GM23338 (cell line): ENCODE measurements at regions not wholly inside any gene's neighbourhood (a gene's known extent, or its start where the extent isn't known, plus 50 kb on each side); places are given as distances from the start of the nearest gene placed in this dataset.
"Not testable (repeated sequence)": the region's sequence is repeated elsewhere in the genome, so short reads cannot be mapped to it uniquely, and the experiment has no call there.

Experiments used
- ATAC-seq: fragments of 200-7000 bp; cut with Tn5 transposase; 3 replicates; pipeline ENCODE4 v1.9.1; 2020
- DNase-seq: peaks from one replicate; pipeline ENCODE4 v3.0.0-alpha.2; 2015; ENCODE audit warnings: low spot score
- H2AFZ ChIP-seq: fragments of 200-600 bp; sonication (generic); 2 replicates; pipeline ENCODE4 v1.8.0; 2016; ENCODE audit warnings: antibody characterized with exemption, mild to moderate bottlenecking, moderate library complexity
- H3F3A ChIP-seq: fragments of 200-600 bp; sonication (generic); replicated peaks from 2 replicates; pipeline ENCODE4 v1.8.0; 2017; ENCODE audit warnings: antibody characterized with exemption, mixed run types, low read depth
- H3K27ac ChIP-seq: fragments of 200-600 bp; sonication (generic); 2 replicates; pipeline ENCODE4 v1.6.1; 2016; ENCODE audit warnings: low read depth
- H3K27me3 ChIP-seq: fragments of 200-600 bp; sonication (generic); 2 replicates; pipeline ENCODE4 v1.8.0; 2016; ENCODE audit warnings: mild to moderate bottlenecking, mixed run types, moderate library complexity; ENCODE audit not compliant: insufficient read depth
- H3K36me3 ChIP-seq: fragments of 200-600 bp; sonication (generic); 2 replicates; pipeline ENCODE4 v1.8.0; 2016; ENCODE audit warnings: mild to moderate bottlenecking; ENCODE audit not compliant: insufficient read depth
- H3K4me1 ChIP-seq: fragments of 200-600 bp; sonication (generic); 2 replicates; pipeline ENCODE4 v1.8.0; 2016; ENCODE audit warnings: mild to moderate bottlenecking, moderate library complexity; ENCODE audit not compliant: insufficient read depth
- H3K4me2 ChIP-seq: fragments of 200-600 bp; sonication (generic); 2 replicates; pipeline ENCODE4 v1.7.1; 2017; ENCODE audit warnings: mixed run types
- H3K4me3 ChIP-seq: fragments of 200-600 bp; sonication (generic); 2 replicates; pipeline ENCODE4 v1.6.1; 2016; ENCODE audit warnings: mixed run types
- H3K79me2 ChIP-seq: fragments of 200-600 bp; sonication (generic); replicated peaks from 2 replicates; pipeline ENCODE4 v1.8.0; 2017; ENCODE audit warnings: mild to moderate bottlenecking; ENCODE audit not compliant: insufficient read depth
- H3K9me2 ChIP-seq: fragments of 200-600 bp; sonication (generic); 2 replicates; pipeline ENCODE4 v1.8.0; 2017; ENCODE audit not compliant: insufficient read depth
- H4K20me1 ChIP-seq: fragments of 200-600 bp; sonication (generic); replicated peaks from 2 replicates; pipeline ENCODE4 v1.8.0; 2017; ENCODE audit warnings: mild to moderate bottlenecking; ENCODE audit not compliant: insufficient read depth
- H3K27ac Mint-ChIP-seq: 2 replicates; pipeline ENCODE4 v1.8.0; 2020; ENCODE audit warnings: inconsistent platforms, mild to moderate bottlenecking, moderate library complexity, mixed read lengths
- H3K27me3 Mint-ChIP-seq: 3 replicates; pipeline ENCODE4 v1.8.0; 2022; ENCODE audit warnings: low read depth, mild to moderate bottlenecking, moderate library complexity, mixed read lengths, inconsistent platforms; ENCODE audit not compliant: insufficient read depth, poor library complexity
- H3K36me3 Mint-ChIP-seq: 3 replicates; pipeline ENCODE4 v1.8.0; 2021; ENCODE audit warnings: low read depth, mild to moderate bottlenecking, inconsistent platforms, moderate library complexity, mixed read lengths
- H3K4me1 Mint-ChIP-seq: 3 replicates; pipeline ENCODE4 v1.8.0; 2020; ENCODE audit warnings: mild to moderate bottlenecking, inconsistent platforms, mixed read lengths
- H3K4me3 Mint-ChIP-seq: 3 replicates; pipeline ENCODE4 v1.8.0; 2021; ENCODE audit warnings: moderate library complexity, mild to moderate bottlenecking, inconsistent platforms, mixed read lengths
- H3K9me3 Mint-ChIP-seq: 3 replicates; pipeline ENCODE4 v1.8.0; 2020; ENCODE audit warnings: moderate library complexity, mild to moderate bottlenecking, inconsistent platforms, mixed read lengths
- CREB1 ChIP-seq: fragments of 250-450 bp; sonication (Bioruptor Pico); IDR thresholded peaks from 2 replicates; pipeline ENCODE4 v1.5.0; 2020; ENCODE audit warnings: low read depth, mild to moderate bottlenecking, moderate library complexity
- CTCF ChIP-seq, 2 experiments: fragments of 200-600 bp in 1 of 2; sonication (generic) in 1 of 2; conservative IDR thresholded peaks; 2 replicates each; pipeline versions ENCODE4 v1.5.1 to v1.6.1; 2016 to 2017; ENCODE audit warnings: antibody characterized with exemption in 2 of 2, low read depth in 2 of 2, mild to moderate bottlenecking in 2 of 2, moderate library complexity in 1 of 2
- ETS1 ChIP-seq: IDR thresholded peaks from 2 replicates; pipeline ENCODE4 v1.6.1; 2016; ENCODE audit warnings: antibody characterized with exemption
- EZH2 ChIP-seq: fragments of 200-600 bp; sonication (generic); IDR thresholded peaks from one replicate; pipeline ENCODE4 v1.8.0; 2017; ENCODE audit warnings: antibody characterized with exemption, mild to moderate bottlenecking, low read depth; ENCODE audit not compliant: unreplicated experiment
- EZH2phosphoT487 ChIP-seq: fragments of 200-600 bp; sonication (generic); IDR thresholded peaks from one replicate; pipeline ENCODE4 v1.8.1; 2018; ENCODE audit warnings: antibody characterized with exemption; ENCODE audit not compliant: unreplicated experiment
- JUNB ChIP-seq: IDR thresholded peaks from one replicate; pipeline ENCODE4 v1.6.1; 2016; ENCODE audit warnings: antibody characterized with exemption; ENCODE audit not compliant: unreplicated experiment
- NANOG ChIP-seq: IDR thresholded peaks from 2 replicates; pipeline ENCODE4 v1.6.1; 2016; ENCODE audit warnings: antibody characterized with exemption, borderline replicate concordance
- REST ChIP-seq: IDR thresholded peaks from one replicate; pipeline ENCODE4 v1.6.1; 2018; ENCODE audit warnings: antibody characterized with exemption; ENCODE audit not compliant: unreplicated experiment
- STAT1 ChIP-seq: IDR thresholded peaks from one replicate; pipeline ENCODE4 v1.6.1; 2016; ENCODE audit warnings: antibody characterized with exemption; ENCODE audit not compliant: unreplicated experiment
- ZNF114 ChIP-seq: fragments of 250-450 bp; sonication (Bioruptor Pico); IDR thresholded peaks from 2 replicates; pipeline ENCODE4 v1.5.0; 2020; ENCODE audit warnings: mild to moderate bottlenecking, moderate library complexity
- ZNF331 ChIP-seq: fragments of 250-450 bp; sonication (Bioruptor Pico); IDR thresholded peaks from 2 replicates; pipeline ENCODE4 v1.5.0; 2020; ENCODE audit warnings: low read depth, mild to moderate bottlenecking, moderate library complexity

- H3K4me1 ChIP-seq, result no peaks in the 10 kb centered on the region
- Mint-ChIP-seq H3K27me3 (peaks cover 3% of the 10 kb centered on the region), H3K9me3 (peaks cover 26% of the 10 kb centered on the region), H3K4me3 (no peak overlapping the region), H3K4me1 (no peaks in the 10 kb centered on the region), H3K27ac (no peak overlapping the region), H3K36me3 (peaks cover 7% of the 10 kb centered on the region; the same call in 2 of the 3 replicates)
- no peak for TF ChIP-seq ETS1
- TF ChIP-seq ZNF114 (CRISPR knock-in tag), result no peak
- no peak for TF ChIP-seq CREB1 (CRISPR knock-in tag)
- no peak for TF ChIP-seq CTCF (conservative IDR thresholded peaks at IDR 0.05; ENCODE audit: low read depth in 2 of 2)
- no peak for TF ChIP-seq EZH2phosphoT487
- TF ChIP-seq ZNF331, result no peak
- TF ChIP-seq NANOG, result no peak
- no peak for TF ChIP-seq EZH2
- no peak for TF ChIP-seq STAT1
- H3K4me3 ChIP-seq, result no peak overlapping the region
- no peaks in the 10 kb centered on the region for H3K79me2 ChIP-seq
- no peak for ATAC-seq
- H3K27ac ChIP-seq, result no peak overlapping the region
- no peaks in the 10 kb centered on the region for H3F3A ChIP-seq
- H2AFZ ChIP-seq, result no peak overlapping the region
- DNase-seq, result no peak
- H4K20me1 ChIP-seq, result no peaks in the 10 kb centered on the region
- no peaks in the 10 kb centered on the region for H3K36me3 ChIP-seq
- H3K9me2 ChIP-seq, result no peaks in the 10 kb centered on the region
- H3K4me2 ChIP-seq, result no peak overlapping the region
- H3K27me3 ChIP-seq, result no peaks in the 10 kb centered on the region
These were observed 234.8 kb downstream of the TTC6 start for GRCh38 chr14:37830271-37830670.

- Mint-ChIP-seq H3K27me3 (peaks cover 3% of the 10 kb centered on the region), H3K36me3 (peaks cover 7% of the 10 kb centered on the region; the same call in 2 of the 3 replicates), H3K4me3 (no peak overlapping the region), H3K27ac (no peak overlapping the region), H3K4me1 (no peaks in the 10 kb centered on the region), H3K9me3 (peaks cover 34% of the 10 kb centered on the region)
- no peak for ATAC-seq
- H3K4me1 ChIP-seq, result no peaks in the 10 kb centered on the region
- H3K9me2 ChIP-seq, result no peaks in the 10 kb centered on the region
- H3K27me3 ChIP-seq, result no peaks in the 10 kb centered on the region
- no peak for DNase-seq
- no peak overlapping the region for H2AFZ ChIP-seq
- no peaks in the 10 kb centered on the region for H3K36me3 ChIP-seq
- no peaks in the 10 kb centered on the region for H3K79me2 ChIP-seq
- H4K20me1 ChIP-seq, result no peaks in the 10 kb centered on the region
- no peaks in the 10 kb centered on the region for H3F3A ChIP-seq
- no peak overlapping the region for H3K4me2 ChIP-seq
- no peak overlapping the region for H3K27ac ChIP-seq
- TF ChIP-seq REST (no peak), EZH2 (no peak), STAT1 (no peak), JUNB (no peak)
- no peak overlapping the region for H3K4me3 ChIP-seq
These were observed 238.8 kb downstream of the TTC6 start for GRCh38 chr14:37834275-37834674.

- not testable (repeated sequence) for H3K4me1 Mint-ChIP-seq, H3K4me3 Mint-ChIP-seq
These were observed 243.3 kb downstream of the TTC6 start for GRCh38 chr14:37838778-37839177.

More at GRCh38 chr14:37838778-37839177, 243.3 kb downstream of the TTC6 start:
- not testable (repeated sequence) for H3K4me1 ChIP-seq, H3K27me3 ChIP-seq, H3K27ac Mint-ChIP-seq, H3K9me2 ChIP-seq, H3K27me3 Mint-ChIP-seq, ATAC-seq, H3K79me2 ChIP-seq, H3K4me2 ChIP-seq, DNase-seq, H3K4me3 ChIP-seq, H3K36me3 ChIP-seq, H2AFZ ChIP-seq, H4K20me1 ChIP-seq, H3K36me3 Mint-ChIP-seq, H3F3A ChIP-seq, H3K27ac ChIP-seq
- H3K9me3 Mint-ChIP-seq, result peaks cover 17% of the 10 kb centered on the region
